HG03558 (cell line): ENCODE measurements at regions not wholly inside any gene's neighbourhood (a gene's known extent, or its start where the extent isn't known, plus 50 kb on each side); places are given as distances from the start of the nearest gene placed in this dataset.

Experiments used
- ATAC-seq: cut with Tn5 transposase; IDR thresholded peaks from one replicate; pipeline ENCODE4 v1.9.1; 2021; ENCODE audit warnings: moderate number of reproducible peaks; ENCODE audit not compliant: unreplicated experiment; ENCODE audit errors: extremely low read depth

- ATAC-seq = no peak
These were observed 323.5 kb downstream of the LMO4 start for GRCh38 chr1:87652176-87652575.

- ATAC-seq = no peak
These were observed 336.5 kb downstream of the LMO4 start for GRCh38 chr1:87665151-87665550.

- ATAC-seq = no peak
These were observed 338.0 kb downstream of the LMO4 start for GRCh38 chr1:87666681-87667080.

- ATAC-seq = no peak
These were observed 341.0 kb downstream of the LMO4 start for GRCh38 chr1:87669674-87670073.

GRCh38 chr1:87673309-87673708 lies 344.6 kb downstream of the LMO4 start:
- ATAC-seq = no peak

GRCh38 chr1:87673748-87674147 lies 345.1 kb downstream of the LMO4 start:
- no peak for ATAC-seq

- no peak for ATAC-seq
These were observed 346.1 kb downstream of the LMO4 start for GRCh38 chr1:87674791-87675190.

- no peak for ATAC-seq
These were observed 349.6 kb downstream of the LMO4 start for GRCh38 chr1:87678266-87678665.

GRCh38 chr1:87682565-87682964 lies 353.9 kb downstream of the LMO4 start:
- no peak for ATAC-seq

GRCh38 chr1:87683196-87683956 lies 354.7 kb downstream of the LMO4 start:
- no peak for ATAC-seq

GRCh38 chr1:87684194-87684593 lies 355.5 kb downstream of the LMO4 start:
- no peak for ATAC-seq

- ATAC-seq = no peak
These were observed 356.1 kb downstream of the LMO4 start for GRCh38 chr1:87684713-87685205.

GRCh38 chr1:87685311-87686135 lies 356.8 kb downstream of the LMO4 start:
- no peak for ATAC-seq

- ATAC-seq = no peak
These were observed 357.4 kb downstream of the LMO4 start for GRCh38 chr1:87686136-87686495.

- no peak for ATAC-seq
These were observed 358.0 kb downstream of the LMO4 start for GRCh38 chr1:87686671-87687070.

GRCh38 chr1:87688136-87688535 lies 359.5 kb downstream of the LMO4 start:
- ATAC-seq = no peak

- no peak for ATAC-seq
These were observed 360.8 kb downstream of the LMO4 start for GRCh38 chr1:87689487-87689886.

- no peak for ATAC-seq
These were observed 367.8 kb downstream of the LMO4 start for GRCh38 chr1:87696483-87696882.

GRCh38 chr1:87702455-87702854 lies 373.8 kb downstream of the LMO4 start:
- no peak for ATAC-seq

- ATAC-seq = no peak
These were observed 376.6 kb downstream of the LMO4 start for GRCh38 chr1:87705233-87705632.

GRCh38 chr1:87706203-87706602 lies 377.5 kb downstream of the LMO4 start:
- no peak for ATAC-seq
